ENCODE measurements at regions not wholly inside any gene's neighbourhood (a gene's known extent, or its start where the extent isn't known, plus 50 kb on each side); places are given as distances from the start of the nearest gene placed in this dataset.

- TF ChIP-seq ZNF639 (CRISPR knock-in tag; conservative IDR thresholded peaks at IDR 0.05) = no peak
- TF ChIP-seq CBX1 (IDR thresholded peaks at IDR 0.05; ENCODE audit: low read depth) = no peak
- TF ChIP-seq ZBTB4 (CRISPR knock-in tag; IDR thresholded peaks at IDR 0.05; ENCODE audit: borderline replicate concordance) = no peak
- TF ChIP-seq ZNF576 (CRISPR knock-in tag; IDR thresholded peaks at IDR 0.05) = no peak
- TF ChIP-seq HES4 (CRISPR knock-in tag; IDR thresholded peaks at IDR 0.05; ENCODE audit: borderline replicate concordance) = no peak
Measured at GRCh38 chr2:72024451-72025175, 123.0 kb downstream of the CYP26B1 start (continued).

- Histone ChIP-seq H3K9me3 (ENCODE audit: low read length) (no peaks in the 10 kb centered on the region), H3K79me2 (ENCODE audit: insufficient read depth, low read length) (no peaks in the 10 kb centered on the region), H3K27me3 (ENCODE audit: control insufficient read depth in 1 of 2, insufficient read depth in 2 of 2, low read length in 2 of 2) (peaks cover 0 to 30% of the 10 kb centered on the region in 2 experiments; a peak in 2 of 5 replicates), H3K4me2 (ENCODE audit: low read depth, low read length) (no peak overlapping the region), H3K9ac (ENCODE audit: insufficient read depth, low read depth, low read length) (no peak overlapping the region), H3K4me3 (replicated peaks in 1 of 3; ENCODE audit: insufficient read depth in 1 of 3, low read depth in 2 of 3, low read length in 3 of 3) (no peak overlapping the region), H3K4me1 (ENCODE audit: insufficient read depth, low read length) (no peaks in the 10 kb centered on the region), H3K27ac (ENCODE audit: extremely low read length, insufficient read depth, low read length) (no peak overlapping the region), H2AFZ (ENCODE audit: low read length) (no peak overlapping the region), H4K20me1 (ENCODE audit: insufficient read depth, low read length) (no peaks in the 10 kb centered on the region), H3K36me3 (replicated peaks in 1 of 2; ENCODE audit: control insufficient read depth in 1 of 2, insufficient read depth in 2 of 2, low read length in 2 of 2) (no peaks in the 10 kb centered on the region)
- intact Hi-C loops (cut with micrococcal nuclease; ENCODE audit: unreplicated experiment) (no loop called here), in situ Hi-C loops (cut with HindIII; ENCODE audit: extremely low pct_ligation_motif_present, low pct_unique_long_range_greater_than_20kb) (no loop called here)
- WGBS (ENCODE audit: low lambda C conversion rate) = 77% methylated on average over 6 of the region's 7 CpGs
- ChIA-PET CTCF (ENCODE audit: low intra/inter-chr PET ratio, low total read pairs) (no interaction called here), POLR2A (no interaction called here)
- ATAC-seq (no peak), FAIRE-seq (no peak), DNase-seq (ENCODE audit: low spot score) (no peak)
- BruUV-seq (replicated peaks) = no TSS peak
- TF ChIP-seq FUBP1 (CRISPR knock-in tag; IDR thresholded peaks at IDR 0.05; ENCODE audit: borderline replicate concordance) (no peak), HNRNPH1 (optimal IDR thresholded peaks at IDR 0.05; ENCODE audit: low read depth, low read length) (no peak), SNAPC4 (CRISPR knock-in tag; IDR thresholded peaks at IDR 0.05) (no peak)
Measured at GRCh38 chr2:72023678-72024390, 123.8 kb downstream of the CYP26B1 start.

Data from HepG2 (cell line).